GM18507 (cell line): ENCODE measurements at regions not wholly inside any gene's neighbourhood (a gene's known extent, or its start where the extent isn't known, plus 50 kb on each side); places are given as distances from the start of the nearest gene placed in this dataset.
"Not testable (repeated sequence)": the region's sequence is repeated elsewhere in the genome, so short reads cannot be mapped to it uniquely, and the experiment has no call there.

Experiments used
- DNase-seq: peaks from one replicate; pipeline ENCODE4 v3.0.0; 2011; ENCODE audit warnings: low read depth; ENCODE audit not compliant: insufficient read length; ENCODE audit errors: extremely low spot score
- FAIRE-seq: peaks from 2 replicates; lab custom pipeline; 2011; peaks lifted over from hg19 to GRCh38; lab: Jason Lieb, UNC

DNA sequence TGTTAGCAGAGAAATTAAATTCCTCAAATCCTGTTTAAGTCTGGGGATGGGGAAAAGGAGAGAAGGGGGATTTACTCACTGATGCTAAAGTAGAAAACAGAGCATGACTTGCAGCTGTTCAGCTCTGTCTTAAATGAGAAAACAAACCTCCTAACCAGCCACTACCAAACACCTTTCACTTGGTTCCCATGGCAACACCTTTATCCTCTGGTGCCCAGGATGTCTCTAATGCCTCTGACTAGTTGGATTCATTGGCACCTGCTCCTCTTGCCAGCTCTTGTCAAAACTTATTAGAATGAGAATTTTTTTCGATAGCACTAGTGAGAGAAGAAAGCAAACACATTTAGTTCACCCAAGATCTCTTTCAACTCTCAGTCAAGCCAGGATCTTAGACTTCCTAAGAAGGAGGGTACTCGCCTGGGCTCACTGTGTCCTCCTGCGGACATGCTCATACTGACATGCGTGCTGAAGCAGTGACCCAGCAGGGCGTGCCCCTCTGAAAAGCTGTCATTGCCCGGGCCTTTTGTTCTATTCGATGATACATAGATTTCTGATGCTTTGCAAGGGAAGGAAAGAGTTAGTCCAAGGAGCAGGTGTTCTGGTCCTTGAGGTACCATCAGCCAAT is 656.0 kb upstream of the CELF4 start:
- DNase-seq (no peak), FAIRE-seq (no peak)

GRCh38 chr18:38198956-38199355 is 633.4 kb upstream of the CELF4 start:
- DNase-seq (no peak), FAIRE-seq (no peak)

GRCh38 chr18:38198526-38198925 is 632.9 kb upstream of the CELF4 start:
- DNase-seq (no peak), FAIRE-seq (no peak)

GRCh38 chr18:38186491-38186890 is 620.9 kb upstream of the CELF4 start:
- DNase-seq, result no peak
- FAIRE-seq, result no peak

GRCh38 chr18:38174594-38174993 is 609.0 kb upstream of the CELF4 start:
- DNase-seq (no peak), FAIRE-seq (no peak)

DNA sequence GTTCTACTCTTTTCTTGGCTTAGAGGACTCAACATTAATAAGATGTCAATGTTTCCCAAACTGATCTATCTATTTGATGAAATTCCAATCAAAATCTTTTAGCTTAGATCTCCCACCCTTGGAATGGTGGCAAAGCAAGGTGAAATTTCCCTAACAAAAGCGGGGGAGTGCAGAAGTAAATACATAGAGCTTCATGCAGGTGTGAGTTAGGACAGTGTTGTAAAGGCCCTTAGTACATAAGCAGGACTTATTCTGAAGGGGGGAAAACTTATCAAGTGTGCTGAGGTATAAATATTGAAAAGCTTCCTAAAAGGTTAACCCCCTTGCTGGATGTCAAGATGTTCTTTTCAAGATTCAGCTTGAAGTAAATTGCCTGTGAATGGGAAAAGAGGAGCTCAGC is 608.6 kb upstream of the CELF4 start:
- DNase-seq (no peak), FAIRE-seq (no peak)

- no peak for FAIRE-seq
Observed at GRCh38 chr18:38170845-38171244, 605.2 kb upstream of the CELF4 start.

DNA sequence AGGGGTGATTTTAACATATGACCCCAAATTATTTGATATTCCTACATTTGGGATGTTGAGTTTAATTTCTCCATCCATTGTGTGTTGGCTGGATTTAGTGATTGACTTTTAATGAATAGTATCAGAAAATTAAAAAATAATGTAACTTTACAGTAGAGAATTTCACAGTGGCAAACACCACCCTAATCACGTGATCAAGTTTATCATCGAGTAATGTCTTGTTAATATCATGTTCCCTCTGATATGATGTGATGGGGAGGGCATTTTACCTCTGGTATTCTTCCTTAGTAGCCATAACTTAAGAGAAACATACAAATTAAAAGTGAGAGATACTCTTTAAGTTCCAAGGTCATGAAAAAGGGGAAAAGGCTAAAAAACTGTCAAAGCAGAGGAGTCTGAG is 602.0 kb upstream of the CELF4 start:
- FAIRE-seq (no peak), DNase-seq (no peak)

More at GRCh38 chr18:38170845-38171244, 605.2 kb upstream of the CELF4 start:
- no peak for DNase-seq

DNA sequence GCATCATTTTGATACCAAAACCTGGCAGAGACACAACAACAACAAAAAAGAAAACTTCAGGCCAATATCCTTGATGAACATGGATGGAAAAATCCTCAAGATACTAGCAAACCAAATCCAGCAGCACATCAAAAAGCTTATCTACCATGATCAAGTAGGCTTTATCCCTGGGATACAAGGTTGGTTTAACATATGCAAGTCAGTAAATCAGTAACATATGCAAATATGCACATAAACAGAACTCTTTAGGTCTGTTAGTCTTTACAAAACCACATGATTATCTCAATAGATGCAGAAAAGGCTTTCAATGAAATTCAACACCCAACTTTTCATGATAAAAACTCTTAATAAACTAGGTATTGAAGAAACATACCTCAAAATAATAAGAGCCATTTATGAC is 587.5 kb upstream of the CELF4 start:
- not testable (repeated sequence) for FAIRE-seq, DNase-seq

DNA sequence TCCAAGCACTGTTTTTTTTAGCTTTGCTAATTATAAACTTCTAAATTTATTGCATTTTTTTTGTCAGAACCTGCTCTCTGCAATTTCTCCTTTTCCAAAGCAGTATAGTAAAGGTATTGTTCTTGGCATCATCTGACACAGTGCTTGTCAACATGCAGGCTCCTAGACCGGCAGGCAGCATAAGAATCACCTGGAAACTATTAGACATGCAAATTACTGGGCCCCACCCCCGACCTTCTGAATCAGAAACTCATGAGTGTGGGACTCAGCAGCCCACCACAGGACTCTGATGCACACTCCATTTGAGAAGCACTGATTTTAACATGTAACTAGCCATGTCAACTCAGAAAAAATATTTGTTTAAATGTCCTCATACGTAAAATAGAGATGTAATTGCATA is 551.1 kb upstream of the CELF4 start:
- DNase-seq, result no peak

DNA sequence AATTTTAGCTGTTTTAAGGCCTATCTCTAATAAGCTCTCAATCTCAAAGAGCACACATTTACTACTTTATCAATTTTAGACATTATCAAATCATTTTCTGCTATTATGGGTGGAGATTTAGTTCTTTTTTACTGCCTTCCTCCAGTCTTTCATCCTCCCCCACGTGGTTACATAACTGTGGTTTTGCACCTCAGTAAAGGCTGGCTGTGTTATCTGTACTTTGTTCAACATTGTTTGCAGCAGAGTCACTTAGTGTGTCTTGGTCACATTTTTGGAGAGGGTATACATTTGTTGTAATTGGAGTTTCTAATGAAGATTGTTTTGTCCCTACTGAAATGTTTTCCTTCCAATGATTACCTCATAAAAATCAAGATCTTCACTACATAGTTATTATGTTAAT is 549.6 kb upstream of the CELF4 start:
- no peak for DNase-seq
- FAIRE-seq, result no peak

More for the DNA sequence above, 551.1 kb upstream of the CELF4 start:
- no peak for FAIRE-seq

- no peak for DNase-seq
- no peak for FAIRE-seq
Observed at GRCh38 chr18:38087538-38087937, 521.9 kb upstream of the CELF4 start.

- FAIRE-seq, result no peak
- no peak for DNase-seq
Observed at GRCh38 chr18:38081516-38081915, 515.9 kb upstream of the CELF4 start.

GRCh38 chr18:38077229-38077628 is 511.6 kb upstream of the CELF4 start:
- no peak for FAIRE-seq
- no peak for DNase-seq

DNA sequence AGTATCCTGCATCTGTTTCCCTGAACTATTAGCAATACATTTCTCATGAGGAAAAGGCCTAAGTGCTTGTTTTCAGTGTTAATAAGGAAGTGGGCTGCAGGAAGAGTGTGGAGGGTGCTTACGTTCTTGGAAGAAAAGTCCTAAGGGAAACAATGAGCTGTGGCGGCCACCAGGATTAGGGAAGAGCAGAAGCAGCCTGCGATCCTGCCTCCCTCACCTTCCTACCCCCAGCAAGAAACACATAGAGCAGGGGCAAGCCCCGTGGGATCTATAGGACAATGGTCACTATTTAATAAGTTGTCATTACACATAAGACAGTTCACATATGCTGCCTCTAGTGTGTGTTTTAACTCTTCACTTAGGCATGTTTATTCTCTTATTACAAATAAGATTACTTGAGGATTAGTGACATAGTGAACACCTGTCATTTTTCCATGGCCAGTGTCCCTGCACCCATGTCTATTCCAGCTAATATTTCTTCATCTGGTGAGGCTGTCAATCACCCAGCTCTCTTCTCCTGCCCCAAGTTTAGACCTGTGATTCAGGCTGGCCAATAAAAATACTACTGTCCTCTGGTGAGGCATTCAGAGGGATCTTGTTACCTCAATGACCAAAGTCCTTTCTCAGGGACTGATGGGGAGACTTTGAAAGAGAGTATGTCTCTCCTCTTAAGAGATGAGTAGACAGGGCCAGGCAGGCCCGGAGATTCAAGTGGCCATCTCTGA is 510.9 kb upstream of the CELF4 start:
- FAIRE-seq (no peak), DNase-seq (no peak)

DNA sequence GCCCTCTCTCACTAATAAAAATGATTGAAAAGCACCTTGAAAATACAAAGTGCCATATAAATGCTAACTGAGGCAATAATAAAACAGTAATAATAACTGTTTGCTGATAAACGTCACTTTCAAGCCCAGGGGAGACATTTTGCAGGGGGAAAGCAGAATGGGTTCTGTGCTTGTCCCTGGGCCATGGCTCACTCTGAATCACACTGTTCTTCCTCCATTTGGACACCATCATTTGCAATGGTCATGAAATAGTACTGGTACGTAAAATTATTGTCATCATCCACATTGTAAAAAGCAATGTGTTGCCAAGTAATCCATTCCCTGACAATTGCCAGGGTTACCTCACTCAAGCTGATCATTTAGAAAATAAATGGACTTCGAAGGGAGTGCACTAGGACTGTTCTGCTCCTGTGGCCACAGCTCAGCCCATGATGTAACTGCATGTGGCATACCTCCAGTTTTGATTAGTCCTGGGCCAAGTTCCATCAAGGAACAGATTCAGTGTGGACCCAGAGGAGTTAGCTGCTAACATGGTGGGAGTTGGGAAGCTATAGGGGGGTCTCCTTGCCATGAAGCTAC is 508.8 kb upstream of the CELF4 start:
- DNase-seq (no peak), FAIRE-seq (no peak)

- DNase-seq, result no peak
- FAIRE-seq, result no peak
Observed at GRCh38 chr18:38067821-38068220, 502.2 kb upstream of the CELF4 start.

DNA sequence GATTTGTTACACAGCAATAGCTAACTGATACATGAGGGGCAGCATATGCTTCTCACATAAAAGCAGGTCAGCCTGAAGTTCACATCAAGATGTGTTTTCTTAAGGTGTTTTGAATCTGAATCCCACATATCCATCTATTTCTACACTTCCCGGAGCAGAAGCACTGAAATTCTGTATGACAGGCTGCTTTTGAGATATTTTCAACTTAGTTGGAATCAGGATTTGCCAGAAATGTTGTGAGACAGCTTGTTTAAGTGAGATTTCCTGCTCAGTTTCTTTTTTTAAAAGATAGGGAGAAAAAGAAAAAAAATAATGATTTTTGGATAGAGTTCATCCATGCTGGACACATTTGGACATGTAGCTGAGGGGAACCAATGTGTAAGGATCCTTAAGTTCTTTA is 501.5 kb upstream of the CELF4 start:
- FAIRE-seq (no peak), DNase-seq (no peak)

DNA sequence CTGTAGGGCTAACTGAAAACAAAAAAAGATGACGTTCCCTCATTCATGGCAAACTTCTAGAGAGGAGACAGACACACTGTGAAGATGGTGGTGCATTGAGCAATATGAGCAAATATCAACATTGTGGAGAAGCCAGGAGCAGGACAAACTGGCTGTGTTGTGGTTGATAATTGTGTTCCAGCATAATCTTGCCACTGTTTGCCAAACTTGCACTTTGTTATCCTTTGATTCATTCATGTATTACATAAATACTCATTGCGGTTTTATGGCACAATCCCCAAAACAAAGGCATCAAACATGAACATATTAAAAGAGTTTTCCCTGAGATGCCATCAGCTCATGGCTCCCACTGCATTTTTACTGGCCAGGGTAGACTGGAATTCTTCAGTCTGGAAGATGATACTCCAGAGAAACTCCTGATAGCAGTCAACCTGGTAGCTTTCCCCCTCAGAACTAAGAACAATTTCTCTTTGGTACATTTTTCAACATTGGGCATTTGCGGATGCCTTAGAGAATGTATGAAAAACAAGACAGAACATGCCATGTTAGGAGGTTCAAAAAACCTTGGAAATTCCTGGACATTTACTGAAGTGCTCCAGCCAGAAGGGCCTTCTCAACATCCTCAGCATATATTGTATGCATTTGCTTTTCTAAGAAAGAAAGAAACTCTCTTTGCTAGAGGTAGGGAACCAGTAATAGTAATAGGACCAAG is 487.4 kb upstream of the CELF4 start:
- FAIRE-seq, result no peak
- no peak for DNase-seq

GRCh38 chr18:38047820-38048219 is 482.2 kb upstream of the CELF4 start:
- DNase-seq, result no peak
- FAIRE-seq, result no peak
